H9 (cell line): ENCODE measurements at regions not wholly inside any gene's neighbourhood (a gene's known extent, or its start where the extent isn't known, plus 50 kb on each side); places are given as distances from the start of the nearest gene placed in this dataset.

Experiments
- DNase-seq: peaks from one replicate; pipeline ENCODE4 v3.0.0-alpha.2; 2017
- H2AFZ ChIP-seq: one replicate; pipeline ENCODE4 v1.6.1; 2013; ENCODE audit warnings: mild to moderate bottlenecking, low read length, control low read depth, moderate library complexity
- H2AK5ac ChIP-seq: 2 replicates; pipeline ENCODE4 v1.6.1; 2013; ENCODE audit warnings: low read length, control low read depth, mixed read lengths; ENCODE audit not compliant: insufficient read length
- H2BK120ac ChIP-seq: one replicate; pipeline ENCODE4 v1.6.1; 2013; ENCODE audit warnings: low read depth, mild to moderate bottlenecking, low read length, control low read depth, inconsistent platforms; ENCODE audit not compliant: poor library complexity, severe bottlenecking
- H2BK12ac ChIP-seq: 2 replicates; pipeline ENCODE4 v1.6.1; 2013; ENCODE audit warnings: low read length, control low read depth, mixed read lengths, low read depth; ENCODE audit not compliant: insufficient read length
- H2BK15ac ChIP-seq: 2 replicates; pipeline ENCODE4 v1.6.1; 2013; ENCODE audit warnings: low read depth, low read length, control low read depth
- H2BK20ac ChIP-seq: one replicate; pipeline ENCODE4 v1.6.1; 2013; ENCODE audit warnings: low read depth, mild to moderate bottlenecking, low read length, control low read depth, inconsistent platforms; ENCODE audit not compliant: poor library complexity, severe bottlenecking
- H2BK5ac ChIP-seq: 2 replicates; pipeline ENCODE4 v1.6.1; 2013; ENCODE audit warnings: low read length, control low read depth, mixed read lengths; ENCODE audit not compliant: insufficient read length
- H3K14ac ChIP-seq: 2 replicates; pipeline ENCODE4 v1.6.1; 2013; ENCODE audit warnings: low read length, control low read depth; ENCODE audit not compliant: insufficient read depth
- H3K18ac ChIP-seq: 2 replicates; pipeline ENCODE4 v1.6.1; 2013; ENCODE audit warnings: low read depth, mild to moderate bottlenecking, mixed read lengths, low read length, control low read depth; ENCODE audit not compliant: insufficient read length
- H3K23ac ChIP-seq: 2 replicates; pipeline ENCODE4 v1.6.1; 2013; ENCODE audit warnings: low read length, control low read depth, mixed read lengths, low read depth; ENCODE audit not compliant: insufficient read length
- H3K23me2 ChIP-seq: 2 replicates; pipeline ENCODE4 v1.6.1; 2013; ENCODE audit warnings: low read depth, mild to moderate bottlenecking, mixed read lengths, low read length, control low read depth; ENCODE audit not compliant: insufficient read length, poor library complexity, severe bottlenecking
- H3K27ac ChIP-seq: 2 replicates; pipeline ENCODE4 v1.5.1; 2013; ENCODE audit warnings: low read length, control low read depth, mixed read lengths, low read depth; ENCODE audit not compliant: insufficient read length
- H3K27me3 ChIP-seq: 2 replicates; pipeline ENCODE4 v1.6.1; 2013; ENCODE audit warnings: low read length, control low read depth, inconsistent platforms; ENCODE audit not compliant: insufficient read depth
- H3K4ac ChIP-seq: 2 replicates; pipeline ENCODE4 v1.6.1; 2013; ENCODE audit warnings: low read depth, mild to moderate bottlenecking, control low read depth, inconsistent platforms, low read length, moderate library complexity
- H3K4me1 ChIP-seq: 2 replicates; pipeline ENCODE4 v1.6.1; 2013; ENCODE audit warnings: low read length, control low read depth, inconsistent platforms; ENCODE audit not compliant: insufficient read depth
- H3K4me2 ChIP-seq: 2 replicates; pipeline ENCODE4 v1.6.1; 2013; ENCODE audit warnings: low read length, control low read depth, mixed read lengths; ENCODE audit not compliant: insufficient read length, insufficient read depth
- H3K56ac ChIP-seq: 2 replicates; pipeline ENCODE4 v1.6.1; 2013; ENCODE audit warnings: low read depth, mild to moderate bottlenecking, mixed read lengths, low read length, control low read depth; ENCODE audit not compliant: insufficient read length
- H3K79me1 ChIP-seq: 2 replicates; pipeline ENCODE4 v1.6.1; 2013; ENCODE audit warnings: low read depth, mild to moderate bottlenecking, moderate library complexity, low read length, control low read depth, inconsistent platforms; ENCODE audit not compliant: insufficient read depth, poor library complexity, severe bottlenecking
- H3K79me2 ChIP-seq: 2 replicates; pipeline ENCODE4 v1.6.1; 2013; ENCODE audit warnings: low read length, control low read depth, inconsistent platforms; ENCODE audit not compliant: insufficient read depth
- H3K9ac ChIP-seq: 2 replicates; pipeline ENCODE4 v1.6.1; 2013; ENCODE audit warnings: low read length, control low read depth, mixed read lengths; ENCODE audit not compliant: insufficient read length; ENCODE audit errors: extremely low read depth
- H3K9me3 ChIP-seq: one replicate; pipeline ENCODE4 v1.6.1; 2013; ENCODE audit warnings: low read depth, low read length, inconsistent platforms; ENCODE audit not compliant: control insufficient read depth
- H3T11ph ChIP-seq: one replicate; pipeline ENCODE4 v1.6.1; 2013; ENCODE audit warnings: mild to moderate bottlenecking, low read length, control low read depth, inconsistent platforms
- H4K20me1 ChIP-seq: one replicate; pipeline ENCODE4 v1.6.1; 2013; ENCODE audit not compliant: control insufficient read depth, insufficient read length, insufficient read depth
- H4K5ac ChIP-seq: 2 replicates; pipeline ENCODE4 v1.6.1; 2013; ENCODE audit warnings: low read depth, mild to moderate bottlenecking, mixed read lengths, low read length, control low read depth; ENCODE audit not compliant: insufficient read length
- H4K8ac ChIP-seq: replicated peaks from 2 replicates; pipeline ENCODE4 v1.6.1; 2013; ENCODE audit warnings: low read length, control low read depth, mixed read lengths, low read depth; ENCODE audit not compliant: insufficient read length
- H4K91ac ChIP-seq: 2 replicates; pipeline ENCODE4 v1.6.1; 2013; ENCODE audit warnings: low read depth, mild to moderate bottlenecking, moderate library complexity, mixed read lengths, low read length, control low read depth; ENCODE audit not compliant: insufficient read length
- H3K27ac Mint-ChIP-seq, 3 experiments: 2 replicates in 2 of 3; 3 replicates in 1 of 3; pipeline ENCODE4 v1.8.0; 2020 to 2021; ENCODE audit warnings: mixed read lengths in 3 of 3, mild to moderate bottlenecking in 1 of 3, moderate library complexity in 1 of 3
- H3K27me3 Mint-ChIP-seq: 2 replicates; pipeline ENCODE4 v1.8.0; 2021; ENCODE audit warnings: low read depth, mild to moderate bottlenecking, moderate library complexity, mixed read lengths
- H3K36me3 Mint-ChIP-seq, 3 experiments: 2 replicates in 2 of 3; 3 replicates in 1 of 3; pipeline ENCODE4 v1.8.0; 2020 to 2021; ENCODE audit warnings: low read depth in 3 of 3, mixed read lengths in 3 of 3; ENCODE audit not compliant: insufficient read depth in 1 of 3
- H3K4me1 Mint-ChIP-seq, 2 experiments: 2 replicates each; pipeline ENCODE4 v1.8.0; 2020; ENCODE audit warnings: mixed read lengths in 2 of 2
- H3K4me3 Mint-ChIP-seq, 2 experiments: 2 replicates in 1 of 2; 3 replicates in 1 of 2; pipeline ENCODE4 v1.8.0; 2020 to 2021; ENCODE audit warnings: mild to moderate bottlenecking in 2 of 2, mixed read lengths in 2 of 2, moderate library complexity in 1 of 2
- H3K9me3 Mint-ChIP-seq, 2 experiments: 2 replicates in 1 of 2; 3 replicates in 1 of 2; pipeline ENCODE4 v1.8.0; 2020; ENCODE audit warnings: mild to moderate bottlenecking in 2 of 2, mixed read lengths in 2 of 2, moderate library complexity in 1 of 2
- CTCF ChIP-seq: fragments of 200-600 bp; sonication (generic); conservative IDR thresholded peaks from 3 replicates; pipeline ENCODE4 v1.8.0; 2021; ENCODE audit warnings: antibody characterized with exemption, mild to moderate bottlenecking
- WGBS: extraction: QIAGEN DNeasy Blood & Tissue Kit; methylation state at CpG from one replicate; pipeline ENCODE4 v1.1.7; 2013; ENCODE audit warnings: missing lambda C conversion rate, low lambda C conversion rate, mixed read lengths; ENCODE audit not compliant: insufficient read length; ENCODE audit errors: extremely low coverage; 5-methylcytosine and 5-hydroxymethylcytosine counted together

- no peak for DNase-seq
- no peak overlapping the region for H3T11ph ChIP-seq
- no peak overlapping the region for H2BK5ac ChIP-seq
- H3K4me1 ChIP-seq = no peaks in the 10 kb centered on the region
- Mint-ChIP-seq H3K36me3 (peaks cover 10 to 20% (median 11%) of the 10 kb centered on the region in 3 experiments), H3K27me3 (peaks cover 27% of the 10 kb centered on the region), H3K4me3 (no peak overlapping the region), H3K4me1 (no peaks in the 10 kb centered on the region), H3K9me3 (peaks cover 18 to 22% of the 10 kb centered on the region in 2 experiments), H3K27ac (no peak overlapping the region)
- H4K20me1 ChIP-seq = no peaks in the 10 kb centered on the region
- no peak overlapping the region for H2BK20ac ChIP-seq
- H2BK12ac ChIP-seq = no peak overlapping the region
- no peak overlapping the region for H2AFZ ChIP-seq
- no peak overlapping the region for H3K23ac ChIP-seq
- H4K8ac ChIP-seq = no peak overlapping the region
- H3K79me2 ChIP-seq = no peaks in the 10 kb centered on the region
- H3K4me2 ChIP-seq = no peak overlapping the region
- H3K9ac ChIP-seq = no peak overlapping the region
- no peak overlapping the region for H4K5ac ChIP-seq
- H3K79me1 ChIP-seq = no peaks in the 10 kb centered on the region
- WGBS = no CpG with 5 or more reads among the region's 4 CpGs
- H3K9me3 ChIP-seq = peaks cover 12% of the 10 kb centered on the region
- no peak overlapping the region for H3K14ac ChIP-seq
- H2BK120ac ChIP-seq = no peak overlapping the region
- no peak overlapping the region for H3K56ac ChIP-seq
- TF ChIP-seq CTCF = no peak
- H3K18ac ChIP-seq = no peak overlapping the region
- no peak overlapping the region for H4K91ac ChIP-seq
- no peaks in the 10 kb centered on the region for H3K23me2 ChIP-seq
- H3K27ac ChIP-seq = no peak overlapping the region
- H3K4ac ChIP-seq = no peak overlapping the region
- H2AK5ac ChIP-seq = no peak overlapping the region
- no peak overlapping the region for H2BK15ac ChIP-seq
- no peaks in the 10 kb centered on the region; the same call in 1 of the 2 replicates for H3K27me3 ChIP-seq
Measured at GRCh38 chr2:117067900-117068299, 746.6 kb upstream of the DDX18 start.
